ENCODE measurements at regions not wholly inside any gene's neighbourhood (a gene's known extent, or its start where the extent isn't known, plus 50 kb on each side); places are given as distances from the start of the nearest gene placed in this dataset.

GRCh38 chr3:160169139-160169976, 55.9 kb upstream of the C3orf80 start (continued):
- TF ChIP-seq TSC22D4 (tag; IDR thresholded peaks at IDR 0.05), result no peak
- no peak for TF ChIP-seq YBX1 (IDR thresholded peaks at IDR 0.05)
- peak; percentile 93 for TF ChIP-seq MAFG (tag; conservative IDR thresholded peaks at IDR 0.05)

GRCh38 chr3:160170409-160171370, 54.5 kb upstream of the C3orf80 start:
- peak; percentile 84 for TF ChIP-seq RBM25 (IDR thresholded peaks at IDR 0.05; ENCODE audit: low read depth, low read length, severe bottlenecking)
- TF ChIP-seq POLR2AphosphoS2 (IDR thresholded peaks at IDR 0.05; ENCODE audit: low read length), result no peak
- FAIRE-seq (no peak), DNase-seq (ENCODE audit: extremely low read depth in 1 of 4, low spot score in 3 of 4) (no peak), ATAC-seq (no peak)
- intact Hi-C loops (cut with micrococcal nuclease), result no loop called here
- no peak overlapping the region for H3K27ac ChIP-seq (ENCODE audit: extremely low read depth, low read depth, low read length)
- WGBS (ENCODE audit: insufficient coverage, low coverage, missing lambda C conversion rate), result 0% methylated on average over 2 of the region's 3 CpGs
- no peak overlapping the region for H3K4me3 ChIP-seq
- H3K36me3 ChIP-seq (ENCODE audit: control insufficient read depth, insufficient read depth, low read length), result no peaks in the 10 kb centered on the region
- ChIA-PET CTCF (ENCODE audit: low intra/inter-chr PET ratio) (no interaction called here), POLR2A (interaction anchor here (0.6 kb wide), 1 partner anchor 37 kb away, joined by 3 read pairs; no protein-coding TSS in a partner anchor)
- no peaks in the 10 kb centered on the region for H3K79me2 ChIP-seq (ENCODE audit: control insufficient read depth, insufficient read depth, low read length)
- H3K9ac ChIP-seq (ENCODE audit: insufficient read depth in 1 of 2, low read depth in 2 of 2, low read length in 2 of 2), result no peak overlapping the region
- H3K9me3 ChIP-seq (replicated peaks; ENCODE audit: control insufficient read depth, insufficient read depth, low read depth, low read length), result no peaks in the 10 kb centered on the region
- H3K27me3 ChIP-seq (ENCODE audit: control insufficient read depth in 2 of 2, insufficient read depth in 2 of 2, low read length in 2 of 2), result peaks cover 0 to 3% of the 10 kb centered on the region in 2 experiments; a peak in 1 of 5 replicates
- no peaks in the 10 kb centered on the region for H3K9me1 ChIP-seq (ENCODE audit: control insufficient read depth, insufficient read depth, low read length)
- BruUV-seq (replicated peaks), result no TSS peak
- no peak overlapping the region for H3K4me2 ChIP-seq (ENCODE audit: insufficient read depth, low read length)
- in situ Hi-C loops (cut with MboI), result no loop called here
- H4K20me1 ChIP-seq (replicated peaks; ENCODE audit: control insufficient read depth, insufficient read depth, low read length), result no peaks in the 10 kb centered on the region
- H3K4me1 ChIP-seq (replicated peaks in 1 of 2; ENCODE audit: control insufficient read depth in 2 of 2, insufficient read depth in 2 of 2, low read length in 2 of 2), result peaks cover 0 to 8% of the 10 kb centered on the region in 2 experiments; a peak in 2 of 5 replicates
- no peak overlapping the region for H2AFZ ChIP-seq (ENCODE audit: low read depth, low read length)

Data from K562 (cell line).